Prostate gland (tissue), 2 donors: ENCODE measurements at regions not wholly inside any gene's neighbourhood (a gene's known extent, or its start where the extent isn't known, plus 50 kb on each side); places are given as distances from the start of the nearest gene placed in this dataset.
"Not testable (repeated sequence)": the region's sequence is repeated elsewhere in the genome, so short reads cannot be mapped to it uniquely, and the experiment has no call there.

Experiments used
- DNase-seq: peaks from one replicate; pipeline ENCODE4 v3.0.0-alpha.2; 2019; ENCODE audit warnings: low spot score
- H3K27ac ChIP-seq, 2 donors: fragments of 200-600 bp; sonication (generic); 2 replicates each; pipeline ENCODE4 v1.5.1; 2017 to 2019
- H3K27me3 ChIP-seq: fragments of 200-600 bp; sonication (generic); replicated peaks from 2 replicates; pipeline ENCODE4 v1.5.1; 2019; ENCODE audit not compliant: insufficient read depth
- H3K36me3 ChIP-seq, 2 donors: fragments of 200-600 bp; sonication (generic); 1 replicate in 1 of 2; 2 replicates in 1 of 2; pipeline versions ENCODE4 v1.5.1 to v1.8.1; 2017 to 2019
- H3K4me1 ChIP-seq: fragments of 200-600 bp; sonication (generic); replicated peaks from 2 replicates; pipeline ENCODE4 v1.5.1; 2019
- H3K4me3 ChIP-seq, 2 donors: fragments of 200-600 bp; sonication (generic); 2 replicates each; pipeline ENCODE4 v1.5.1; 2017 to 2019
- H3K9me3 ChIP-seq: fragments of 200-600 bp; sonication (generic); 2 replicates; pipeline ENCODE4 v1.5.1; 2017
- CTCF ChIP-seq, 4 experiments: fragments of 200-600 bp in 2 of 4; fragments of 450-650 bp in 2 of 4; sonication (generic) in 2 of 4; IDR thresholded peaks; 1 replicate in 3 of 4; 2 replicates in 1 of 4; pipeline ENCODE4 v1.5.1; 2016 to 2019; ENCODE audit warnings: antibody characterized with exemption in 4 of 4, mild to moderate bottlenecking in 2 of 4, moderate library complexity in 2 of 4
- POLR2A ChIP-seq: fragments of 450-650 bp; IDR thresholded peaks from one replicate; pipeline ENCODE4 v1.6.1; 2016; ENCODE audit warnings: antibody characterized with exemption, mild to moderate bottlenecking
- POLR2AphosphoS5 ChIP-seq: sonication (generic); formaldehyde crosslinking; IDR thresholded peaks from one replicate; pipeline ENCODE4 v1.6.1; 2017; ENCODE audit warnings: antibody characterized with exemption
- WGBS: methylation state at CpG from one replicate; pipeline ENCODE4 v1.1.5; 2018; 5-methylcytosine and 5-hydroxymethylcytosine counted together
- intact Hi-C: fragments of 100-400 bp; cut with DNase I; formaldehyde crosslinking; loops from one replicate; pipeline ENCODE4 v1.14.2; 2022

- 75% methylated on average over 1 of the region's 1 CpG for WGBS
- intact Hi-C loops = no loop called here
- no peaks in the 10 kb centered on the region for H3K36me3 ChIP-seq
- no peak overlapping the region for H3K27ac ChIP-seq
- no peaks in the 10 kb centered on the region for H3K27me3 ChIP-seq
- no peaks in the 10 kb centered on the region for H3K4me1 ChIP-seq
- no peak overlapping the region for H3K4me3 ChIP-seq
- TF ChIP-seq CTCF (IDR thresholded peaks at IDR 0.05) (no peak), POLR2AphosphoS5 (no peak), POLR2A (no peak)
- no peak for DNase-seq
- no peaks in the 10 kb centered on the region for H3K9me3 ChIP-seq
Observed at GRCh38 chr5:91929522-91929817, 546.4 kb upstream of the ARRDC3 start.

GRCh38 chr5:91928754-91929521 lies 545.8 kb upstream of the ARRDC3 start:
- Histone ChIP-seq H3K36me3 (no peaks in the 10 kb centered on the region), H3K27me3 (no peaks in the 10 kb centered on the region), H3K27ac (no peak overlapping the region), H3K4me1 (no peaks in the 10 kb centered on the region), H3K9me3 (no peaks in the 10 kb centered on the region), H3K4me3 (no peak overlapping the region)
- WGBS = 92% methylated on average over 1 of the region's 1 CpG
- DNase-seq = no peak
- intact Hi-C loops = no loop called here
- TF ChIP-seq POLR2A = no peak
- peak in 3 of 4 experiments; percentile 36 to 50 (median 47) for TF ChIP-seq CTCF (IDR thresholded peaks at IDR 0.05)

- DNase-seq = no peak
- Histone ChIP-seq H3K4me3 (no peak overlapping the region), H3K27ac (no peak overlapping the region), H3K4me1 (no peaks in the 10 kb centered on the region), H3K27me3 (no peaks in the 10 kb centered on the region), H3K36me3 (no peaks in the 10 kb centered on the region), H3K9me3 (no peaks in the 10 kb centered on the region)
- intact Hi-C loops = no loop called here
- TF ChIP-seq POLR2AphosphoS5 = no peak
- TF ChIP-seq POLR2A = no peak
- no peak for TF ChIP-seq CTCF (IDR thresholded peaks at IDR 0.05)
- WGBS = 95% methylated on average over 2 of the region's 2 CpGs
Observed at GRCh38 chr5:91927439-91927838, 544.3 kb upstream of the ARRDC3 start.

- TF ChIP-seq POLR2AphosphoS5 (no peak), CTCF (IDR thresholded peaks at IDR 0.05) (no peak), POLR2A (no peak)
- intact Hi-C loops = no loop called here
- DNase-seq = no peak
- Histone ChIP-seq H3K36me3 (no peaks in the 10 kb centered on the region), H3K27me3 (no peaks in the 10 kb centered on the region), H3K4me3 (no peak overlapping the region), H3K27ac (no peak overlapping the region), H3K9me3 (no peaks in the 10 kb centered on the region), H3K4me1 (no peaks in the 10 kb centered on the region)
- 77% methylated on average over 1 of the region's 1 CpG for whole genome bisulfite sequencing
Observed at GRCh38 chr5:91925249-91925648, 542.1 kb upstream of the ARRDC3 start.

- H3K27ac ChIP-seq, H3K4me3 ChIP-seq, DNase-seq, intact Hi-C loops, H3K36me3 ChIP-seq, H3K27me3 ChIP-seq, H3K4me1 ChIP-seq, H3K9me3 ChIP-seq: not testable (repeated sequence)
- 95% methylated on average over 51 of the region's 51 CpGs for WGBS
Observed at GRCh38 chr5:91917037-91917814, 534.1 kb upstream of the ARRDC3 start.
